AG04450 (cell line): ENCODE measurements at regions not wholly inside any gene's neighbourhood (a gene's known extent, or its start where the extent isn't known, plus 50 kb on each side); places are given as distances from the start of the nearest gene placed in this dataset.

Experiments used
- CTCF ChIA-PET: fragments of 300-600, 350-600 bp; formaldehyde crosslinking; extraction: SDS; loops from one replicate; lab custom pipeline; 2022; ENCODE audit warnings: antibody characterized with exemption, inconsistent platforms; lab: Charles Lee
- POLR2A ChIA-PET: fragments of 350-600 bp; formaldehyde crosslinking; extraction: SDS; loops from one replicate; lab custom pipeline; 2021; ENCODE audit warnings: antibody characterized with exemption, inconsistent platforms; lab: Yijun Ruan, JAX
- DNase-seq: peaks from one replicate; pipeline ENCODE4 v3.0.0-alpha.2; 2011; ENCODE audit warnings: low read depth, low spot score
- H3K27ac ChIP-seq: one replicate; pipeline ENCODE4 v1.5.1; 2012; ENCODE audit warnings: low read depth, low read length, control low read depth
- H3K27me3 ChIP-seq: one replicate; pipeline ENCODE4 v1.6.0; 2012; ENCODE audit warnings: low read length; ENCODE audit not compliant: control insufficient read depth, insufficient read depth
- H3K4me3 ChIP-seq: 2 replicates; pipeline ENCODE4 v1.5.1; 2011; ENCODE audit warnings: mild to moderate bottlenecking, low read depth, low read length, control low read depth
- H3K9me3 ChIP-seq: 2 replicates; pipeline ENCODE4 v1.5.1; 2012; ENCODE audit warnings: low read length; ENCODE audit not compliant: control insufficient read depth, insufficient read depth
- CTCF ChIP-seq: IDR thresholded peaks from 2 replicates; pipeline ENCODE4 v1.5.1; 2011; ENCODE audit warnings: low read depth, low read length, control low read depth, inconsistent platforms

GRCh38 chr5:174420651-174421407 is 303.6 kb upstream of the MSX2 start:
- no peak for DNase-seq
- TF ChIP-seq CTCF, result no peak
- ChIA-PET POLR2A (no interaction called here), CTCF (interaction anchor here (0.5 to 6.7 kb wide), 23 partner anchors 15 to 516 kb away, joined by 3 to 133 read pairs (median 9); no protein-coding TSS in a partner anchor)
- no peaks in the 10 kb centered on the region for H3K9me3 ChIP-seq
- H3K27me3 ChIP-seq, result no peaks in the 10 kb centered on the region
- H3K27ac ChIP-seq, result no peak overlapping the region
- H3K4me3 ChIP-seq, result no peak overlapping the region

DNA sequence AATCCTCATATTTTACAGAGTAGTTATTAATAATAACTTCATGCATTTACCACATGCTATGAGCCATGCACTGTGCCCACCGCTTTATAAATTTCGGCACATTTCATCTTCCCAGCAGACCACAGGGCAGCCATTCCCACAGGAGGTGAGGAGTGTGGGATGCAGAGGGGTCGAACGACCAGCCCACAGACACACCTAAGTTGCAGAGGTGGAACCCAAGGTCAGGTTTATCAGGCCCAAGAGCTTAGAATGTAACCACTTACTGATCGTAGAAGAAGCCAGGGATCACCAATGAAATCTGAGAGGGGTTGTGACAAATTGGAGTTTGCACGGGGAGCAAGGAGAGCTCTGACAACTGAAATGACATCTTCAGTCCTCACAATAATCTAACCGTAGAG is 303.0 kb upstream of the MSX2 start:
- CTCF ChIA-PET, result interaction anchor here (0.5 to 6.7 kb wide), 9 partner anchors 15 to 373 kb away, joined by 3 to 133 read pairs (median 8); no protein-coding TSS in a partner anchor
- Histone ChIP-seq H3K27me3 (peaks cover 2% of the 10 kb centered on the region), H3K4me3 (no peak overlapping the region), H3K9me3 (no peaks in the 10 kb centered on the region), H3K27ac (no peak overlapping the region)
- POLR2A ChIA-PET, result no interaction called here
- no peak for DNase-seq
- no peak for TF ChIP-seq CTCF

- Histone ChIP-seq H3K27me3 (peaks cover 2% of the 10 kb centered on the region), H3K4me3 (no peak overlapping the region), H3K27ac (no peak overlapping the region), H3K9me3 (no peaks in the 10 kb centered on the region)
- CTCF ChIA-PET, result interaction anchor here (0.6 to 6.7 kb wide), 10 partner anchors 9 to 372 kb away, joined by 3 to 75 read pairs (median 5); partner anchors contain the start of gene MSX2
- DNase-seq, result no peak
- POLR2A ChIA-PET, result no interaction called here
- TF ChIP-seq CTCF, result no peak
Observed at GRCh38 chr5:174423558-174423957, 300.8 kb upstream of the MSX2 start.

GRCh38 chr5:174424219-174425053 is 299.9 kb upstream of the MSX2 start:
- DNase-seq, result no peak
- Histone ChIP-seq H3K27ac (no peak overlapping the region), H3K9me3 (no peaks in the 10 kb centered on the region), H3K4me3 (no peak overlapping the region), H3K27me3 (peaks cover 2% of the 10 kb centered on the region)
- TF ChIP-seq CTCF, result peak; percentile 41
- ChIA-PET POLR2A (no interaction called here), CTCF (interaction anchor here (0.7 to 6.7 kb wide), 7 partner anchors 10 to 370 kb away, joined by 3 to 75 read pairs (median 5); no protein-coding TSS in a partner anchor)
